Jurkat, Clone E6-1 (cell line): ENCODE measurements at regions not wholly inside any gene's neighbourhood (a gene's known extent, or its start where the extent isn't known, plus 50 kb on each side); places are given as distances from the start of the nearest gene placed in this dataset.
A peak's percentile ranks its signal among the peaks of the same experiment; 100 is the strongest.

Source experiments
- DNase-seq: peaks from one replicate; pipeline ENCODE4 v3.0.0-alpha.2; 2011; ENCODE audit warnings: low read depth, low spot score
- H3K4me3 ChIP-seq: 2 replicates; pipeline ENCODE4 v1.5.1; 2011; ENCODE audit warnings: mild to moderate bottlenecking, low read length, control low read depth, moderate library complexity

DNA sequence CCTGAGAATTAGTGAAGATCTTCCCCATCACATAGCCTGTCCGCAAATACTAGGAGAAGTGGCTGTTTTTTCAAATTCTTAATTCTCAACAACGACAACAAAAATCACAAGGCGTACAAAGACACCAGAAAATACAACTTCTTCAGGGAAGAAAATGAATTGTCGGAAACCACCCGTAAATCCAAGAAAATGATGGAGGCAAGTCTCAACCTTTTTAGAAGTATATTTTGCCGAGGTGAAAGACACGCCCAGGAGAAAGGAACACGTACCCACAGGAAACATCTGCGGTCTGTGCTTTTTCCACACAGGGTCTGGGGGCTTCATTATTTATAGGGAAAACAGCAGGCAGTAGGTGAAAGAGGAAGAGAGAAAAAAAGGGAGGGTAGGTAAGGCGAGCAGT is 223.9 kb upstream of the GGTLC1 start:
- no peak for DNase-seq
- H3K4me3 ChIP-seq = no peak overlapping the region

DNA sequence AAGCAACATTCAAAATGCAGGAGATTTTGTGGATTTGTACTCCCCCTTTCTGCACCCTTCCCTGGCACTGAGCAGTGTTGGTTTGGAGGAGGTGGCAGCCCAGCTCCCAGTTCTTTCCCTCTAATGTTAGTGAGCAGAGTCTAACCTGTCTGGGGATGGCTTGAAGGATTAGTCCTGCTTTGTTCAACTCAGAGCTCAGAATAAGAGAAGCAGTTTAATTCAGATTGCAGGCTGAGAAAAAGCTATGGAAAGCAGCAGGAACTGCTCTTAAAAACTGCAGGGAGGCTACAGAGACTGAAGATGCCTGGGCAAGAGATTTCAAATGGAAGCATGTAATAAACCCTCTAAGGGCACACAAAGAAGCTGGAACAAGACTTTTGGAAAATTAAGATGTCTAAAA is 223.4 kb upstream of the GGTLC1 start:
- H3K4me3 ChIP-seq = no peak overlapping the region

DNA sequence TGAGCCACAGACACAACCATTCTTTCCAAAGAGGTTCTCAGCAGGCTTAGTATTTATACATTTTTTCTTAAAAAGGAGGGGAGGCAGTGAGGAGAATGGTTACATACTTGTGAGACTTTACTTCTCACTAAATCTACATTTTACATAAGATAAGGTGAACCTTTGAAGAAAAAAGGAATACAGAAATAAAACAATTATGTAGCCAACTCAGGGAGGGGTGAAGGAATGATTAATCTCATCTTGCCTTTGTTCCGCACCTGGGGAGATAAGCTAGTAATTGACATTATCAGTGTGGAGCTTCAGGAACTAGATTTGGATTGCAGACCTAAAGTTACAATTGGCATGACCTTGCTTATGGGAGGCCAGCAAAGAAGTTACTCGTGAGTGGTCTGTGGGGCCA is 221.8 kb upstream of the GGTLC1 start:
- no peak overlapping the region for H3K4me3 ChIP-seq
- DNase-seq = no peak

More for the DNA sequence above, 223.4 kb upstream of the GGTLC1 start:
- DNase-seq = no peak

DNA sequence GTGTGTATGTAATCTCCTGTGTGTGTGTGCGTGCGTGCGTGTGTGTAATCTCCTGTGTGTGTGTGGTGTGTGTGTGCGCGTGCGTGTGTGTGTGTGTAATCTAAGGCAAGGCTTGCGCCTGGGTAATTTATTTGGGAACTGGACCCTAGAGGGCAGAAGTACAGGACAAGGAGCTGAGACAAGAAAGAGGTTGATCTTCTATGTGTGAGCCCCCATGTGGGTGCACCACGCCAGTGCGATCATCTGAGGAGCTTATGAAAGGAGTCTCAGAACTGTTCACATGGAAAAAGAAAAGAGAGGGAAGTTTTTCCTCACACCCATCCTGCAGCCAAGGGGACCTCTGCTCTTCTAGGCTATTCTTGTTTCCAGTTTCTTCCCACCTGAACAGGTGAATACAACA is 220.1 kb upstream of the GGTLC1 start:
- DNase-seq = peak; percentile 37
- no peak overlapping the region for H3K4me3 ChIP-seq

DNA sequence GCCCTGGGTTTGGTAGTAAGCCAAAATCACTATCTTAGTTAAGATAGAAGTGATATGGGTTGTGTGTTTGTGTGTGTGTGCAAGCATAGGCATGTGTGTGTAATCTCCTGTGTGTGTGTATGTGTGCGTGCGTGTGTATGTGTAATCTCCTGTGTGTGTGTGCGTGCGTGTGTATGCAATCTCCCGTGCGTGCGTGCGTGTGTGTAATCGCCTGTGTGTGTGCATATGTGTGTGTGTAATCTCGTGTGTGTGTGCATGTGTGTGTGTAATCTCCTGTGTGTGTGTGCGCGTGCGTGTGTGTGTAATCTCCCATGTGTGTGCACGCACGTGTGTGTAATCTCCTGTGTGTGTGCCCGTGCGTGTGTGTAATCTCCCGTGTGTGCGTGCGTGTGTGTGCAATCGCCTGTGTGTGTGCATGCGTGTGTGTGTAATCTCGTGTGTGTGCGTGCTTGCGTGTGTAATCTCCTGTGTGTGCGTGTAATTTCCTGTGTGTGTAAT is 219.3 kb upstream of the GGTLC1 start:
- DNase-seq = no peak

DNA sequence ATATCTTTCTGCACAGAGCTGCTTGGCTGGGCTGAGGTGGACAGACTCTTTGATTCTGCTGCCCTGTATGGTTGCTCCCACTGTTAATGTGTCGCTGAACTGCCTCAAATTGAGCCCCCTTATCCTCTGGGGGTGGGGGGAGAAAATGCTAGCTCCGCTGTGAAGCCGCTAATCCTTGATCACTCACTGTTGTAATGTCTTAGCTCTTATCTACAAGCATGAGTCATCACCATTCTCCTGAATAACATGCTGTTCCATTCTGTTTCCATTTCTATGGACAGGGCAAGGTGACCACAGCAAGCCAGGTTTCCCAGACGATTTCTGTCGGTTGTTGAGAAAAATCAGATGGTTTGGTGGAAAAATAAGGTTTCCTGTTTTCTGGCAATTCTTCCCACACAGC is 218.4 kb upstream of the GGTLC1 start:
- H3K4me3 ChIP-seq = no peak overlapping the region
- no peak for DNase-seq

More for the DNA sequence above, 219.3 kb upstream of the GGTLC1 start:
- H3K4me3 ChIP-seq = no peak overlapping the region

DNA sequence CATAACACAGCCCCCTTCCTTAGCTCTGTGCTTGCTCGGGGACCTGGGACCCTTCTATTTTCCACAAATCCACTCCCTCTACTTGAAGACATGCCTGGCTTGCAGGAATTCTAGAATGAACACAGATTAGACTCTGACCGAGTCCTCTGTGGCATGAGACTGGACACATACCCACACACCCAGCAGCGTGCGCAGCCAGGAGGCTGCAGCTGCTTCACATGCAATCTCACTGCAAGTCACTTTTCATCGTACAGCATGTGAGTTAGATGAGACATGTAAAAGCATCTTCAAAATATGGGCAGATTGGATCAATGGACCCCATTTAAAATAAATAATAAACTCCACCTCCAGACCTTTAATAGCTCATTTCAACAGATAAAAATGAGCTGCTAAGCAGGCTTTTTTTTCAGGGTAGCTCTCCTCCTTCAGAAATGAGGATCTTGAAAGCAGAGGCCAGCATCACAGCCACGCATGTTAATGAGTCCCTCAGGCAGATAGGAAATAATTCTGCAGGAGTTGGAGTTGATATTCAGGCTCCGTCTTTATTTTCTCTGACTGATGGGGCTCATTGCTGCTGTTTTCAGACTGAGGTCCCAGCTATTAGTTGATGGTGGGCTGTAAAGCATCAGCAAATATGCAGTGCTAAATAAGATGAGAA is 215.1 kb upstream of the GGTLC1 start:
- H3K4me3 ChIP-seq = no peak overlapping the region
- DNase-seq = no peak

DNA sequence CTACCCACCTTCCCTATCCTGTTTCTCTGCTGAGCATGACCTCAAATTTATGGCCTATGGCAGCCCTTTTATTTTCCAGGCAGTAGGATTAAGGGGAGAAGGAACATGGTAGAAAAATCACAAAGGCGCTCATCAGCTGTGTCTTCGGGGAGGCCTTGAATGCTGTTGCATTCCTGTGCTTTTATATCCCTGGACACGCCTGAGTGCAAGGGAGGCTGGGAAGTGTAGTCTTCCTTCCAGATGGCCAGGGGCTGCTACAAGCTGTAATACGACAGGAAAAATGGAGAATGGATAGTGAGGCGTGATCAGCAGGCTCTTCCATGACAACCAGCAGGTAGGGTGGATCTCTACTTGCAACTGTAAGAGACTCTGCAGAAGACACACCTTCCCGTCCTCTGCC is 210.9 kb upstream of the GGTLC1 start:
- H3K4me3 ChIP-seq = no peak overlapping the region
- no peak for DNase-seq

DNA sequence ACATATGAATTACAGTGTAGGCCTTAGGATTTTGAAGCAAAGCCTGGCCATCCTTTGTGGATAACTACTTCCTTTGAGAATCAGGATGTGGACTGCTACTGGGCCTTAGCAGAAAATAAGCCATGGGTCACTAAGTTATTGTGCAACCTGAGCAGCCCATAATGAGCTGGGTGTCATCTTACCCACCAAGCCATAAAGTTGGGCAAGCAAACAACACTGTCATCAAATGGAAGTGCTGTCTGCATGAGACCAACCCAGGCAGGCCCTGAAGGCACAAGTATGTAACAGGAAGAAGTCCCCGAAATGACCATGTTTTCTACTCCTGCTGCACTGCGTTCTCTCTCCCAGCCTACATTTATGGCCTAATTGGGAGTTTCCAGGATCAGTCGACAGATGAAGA is 205.6 kb upstream of the GGTLC1 start:
- no peak overlapping the region for H3K4me3 ChIP-seq
- DNase-seq = no peak

DNA sequence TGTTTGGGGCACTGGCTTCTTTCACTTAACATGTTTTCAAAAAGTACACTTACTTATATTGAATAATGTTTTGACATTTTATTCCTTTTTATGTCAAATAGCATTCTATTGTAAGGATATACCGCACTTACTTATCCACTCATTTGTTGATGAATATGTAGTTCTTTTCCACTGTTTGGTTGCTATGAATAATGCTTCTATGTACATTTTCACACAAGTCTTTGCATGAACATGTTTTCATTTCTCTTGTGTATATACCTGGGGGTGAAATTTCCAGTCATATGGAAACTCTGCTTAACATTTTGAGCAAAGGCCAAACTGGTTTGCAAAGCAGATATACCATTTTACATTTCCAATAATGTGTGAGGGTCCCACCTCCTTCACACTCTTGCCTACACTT is 202.3 kb upstream of the GGTLC1 start:
- H3K4me3 ChIP-seq = no peak overlapping the region
- DNase-seq = no peak

DNA sequence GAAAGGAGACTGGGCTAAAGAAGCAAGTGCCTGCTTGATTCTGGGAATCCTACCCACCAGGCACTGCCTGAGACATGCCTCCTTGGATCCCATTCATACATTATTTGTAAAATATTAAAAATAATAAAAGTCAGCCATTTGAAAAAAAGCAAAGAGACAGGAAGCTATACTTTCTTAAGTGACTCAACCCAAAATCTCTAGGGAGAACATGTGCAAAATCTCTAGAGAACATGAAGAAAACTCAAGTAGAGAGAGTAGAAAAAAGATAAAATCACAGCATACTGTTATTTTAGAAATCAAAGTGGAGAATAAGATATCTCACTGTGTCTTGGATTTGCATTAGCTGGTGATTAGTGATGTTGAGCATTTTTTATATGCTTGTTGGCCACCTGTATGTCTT is 197.2 kb upstream of the GGTLC1 start:
- H3K4me3 ChIP-seq = no peak overlapping the region
- DNase-seq = no peak

DNA sequence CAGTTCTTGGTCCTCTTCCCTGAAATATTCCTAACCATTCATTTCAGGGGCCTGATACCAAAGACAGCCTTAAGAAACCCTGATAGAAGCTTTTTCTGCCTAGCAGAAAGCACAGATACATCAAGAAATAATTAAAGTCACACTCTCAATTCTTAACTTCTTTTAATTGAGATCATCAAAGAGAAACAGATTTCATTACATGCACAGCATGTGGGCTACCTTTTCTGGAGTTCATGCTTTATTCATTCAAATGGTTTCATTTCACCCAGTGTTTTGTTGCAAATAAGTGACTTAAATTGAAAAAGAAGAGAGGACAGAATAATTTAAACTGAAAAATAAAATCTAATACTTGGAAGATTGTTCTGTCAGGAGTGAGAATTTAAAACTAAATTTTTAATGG is 192.6 kb upstream of the GGTLC1 start:
- no peak for DNase-seq
- no peak overlapping the region for H3K4me3 ChIP-seq

DNA sequence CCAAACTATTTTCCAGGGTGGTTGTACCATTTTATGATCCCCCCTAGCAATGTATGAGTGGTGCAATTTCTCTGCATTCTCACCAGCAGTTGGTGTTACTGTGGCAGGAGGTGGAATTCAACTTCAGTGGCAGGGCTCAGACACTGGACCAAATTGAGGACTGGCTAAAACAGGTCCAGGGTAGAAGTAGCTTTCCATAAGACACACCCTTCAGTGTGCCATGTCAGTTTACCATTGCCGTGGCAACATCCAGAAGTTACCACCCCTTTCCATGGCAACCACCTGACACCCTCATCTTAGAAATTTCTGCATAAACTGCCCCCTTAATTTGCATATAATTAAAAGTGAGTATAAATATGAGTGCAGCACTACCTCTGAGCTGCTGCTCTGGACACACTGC is 180.7 kb upstream of the GGTLC1 start:
- no peak overlapping the region for H3K4me3 ChIP-seq
- DNase-seq = no peak

DNA sequence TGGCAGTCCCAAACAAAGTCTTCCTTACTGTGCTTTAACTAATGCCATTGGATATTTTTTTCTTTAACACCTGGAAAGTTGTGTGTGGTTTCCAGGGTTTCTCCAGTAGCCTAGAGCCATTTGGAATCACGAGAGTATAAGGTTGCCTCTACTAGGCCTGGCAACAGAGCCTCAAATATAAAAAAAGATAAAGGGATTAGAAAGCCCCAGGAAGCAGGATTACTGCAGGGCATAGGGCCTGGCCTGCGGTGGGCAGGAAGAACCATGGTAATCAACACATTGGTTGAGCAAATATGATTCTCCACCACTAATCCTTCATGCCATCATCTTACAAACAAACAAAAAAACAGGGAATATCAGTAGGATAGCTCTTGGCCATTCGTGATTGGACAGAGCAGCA is 177.8 kb upstream of the GGTLC1 start:
- H3K4me3 ChIP-seq = no peak overlapping the region
- DNase-seq = no peak

DNA sequence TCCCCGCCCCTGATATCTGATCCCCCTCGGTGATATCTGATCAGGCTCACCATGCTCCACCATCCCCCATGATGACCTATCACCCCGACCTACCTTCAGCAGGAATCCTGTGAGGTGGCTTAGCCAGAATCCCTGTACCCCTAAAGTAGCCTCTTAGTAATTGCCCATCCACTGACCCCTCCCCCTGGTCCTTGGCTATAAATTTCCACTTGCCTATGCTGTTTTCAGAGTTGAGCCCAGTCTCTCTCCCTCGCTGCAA is 177.5 kb upstream of the GGTLC1 start:
- DNase-seq = no peak
- no peak overlapping the region for H3K4me3 ChIP-seq

DNA sequence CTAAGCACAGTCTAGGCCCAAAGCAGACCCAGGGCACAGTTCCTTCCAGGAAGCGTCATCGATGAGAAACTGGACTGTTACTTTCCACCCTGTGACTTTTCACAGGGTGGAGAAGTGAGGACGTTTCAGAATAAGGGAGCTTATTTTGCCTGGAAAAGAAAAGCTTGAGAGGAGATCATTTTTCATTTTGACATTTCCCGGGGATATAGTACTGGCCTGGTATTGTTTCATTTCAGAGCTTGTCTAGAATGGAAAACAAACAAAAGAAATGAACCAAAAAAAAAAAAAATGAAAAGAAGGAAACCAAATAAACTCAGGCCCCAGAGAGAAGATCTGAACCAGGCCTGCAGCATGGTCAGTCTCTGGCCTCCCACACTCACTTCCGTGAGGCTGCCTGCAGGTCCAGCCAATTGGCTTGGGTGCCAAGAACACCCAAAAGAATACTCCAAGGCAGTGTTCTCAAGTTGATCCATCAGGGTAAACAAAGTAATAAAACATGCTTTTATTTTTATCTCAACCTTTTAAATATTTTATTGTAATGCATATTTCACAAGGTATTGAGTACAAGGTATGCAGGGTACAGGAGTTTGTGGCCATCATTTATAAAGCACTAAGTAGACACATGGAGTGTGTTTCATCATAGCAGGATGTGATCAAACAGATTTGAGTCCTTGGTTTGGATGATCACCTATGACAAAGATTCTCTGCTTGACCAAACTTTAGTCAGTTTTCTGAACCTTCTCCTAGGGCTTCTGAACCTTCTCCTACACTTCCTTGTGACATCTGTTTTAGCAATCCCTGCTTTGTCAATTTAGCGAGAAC is 176.9 kb upstream of the GGTLC1 start:
- H3K4me3 ChIP-seq = no peak overlapping the region
- no peak for DNase-seq

DNA sequence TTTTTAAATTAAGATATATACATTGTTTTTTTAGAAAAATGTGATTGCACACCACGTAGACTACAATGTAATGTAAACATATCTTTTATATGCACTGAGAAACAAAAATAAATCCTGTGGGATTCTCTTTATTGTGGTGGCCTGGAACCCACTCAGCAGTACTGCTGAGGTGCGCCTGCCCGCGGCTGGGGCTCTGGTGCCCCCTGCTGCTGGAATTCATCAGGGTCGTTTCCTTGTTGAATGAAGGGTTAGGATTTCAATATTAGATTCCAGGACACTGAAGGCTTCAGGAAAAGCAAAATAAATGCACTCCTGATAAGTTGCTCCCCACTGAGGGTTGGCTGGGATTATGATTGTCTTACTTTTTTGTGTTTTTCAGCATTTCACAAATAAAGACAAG is 175.8 kb upstream of the GGTLC1 start:
- DNase-seq = peak; percentile 53
- no peak overlapping the region for H3K4me3 ChIP-seq

DNA sequence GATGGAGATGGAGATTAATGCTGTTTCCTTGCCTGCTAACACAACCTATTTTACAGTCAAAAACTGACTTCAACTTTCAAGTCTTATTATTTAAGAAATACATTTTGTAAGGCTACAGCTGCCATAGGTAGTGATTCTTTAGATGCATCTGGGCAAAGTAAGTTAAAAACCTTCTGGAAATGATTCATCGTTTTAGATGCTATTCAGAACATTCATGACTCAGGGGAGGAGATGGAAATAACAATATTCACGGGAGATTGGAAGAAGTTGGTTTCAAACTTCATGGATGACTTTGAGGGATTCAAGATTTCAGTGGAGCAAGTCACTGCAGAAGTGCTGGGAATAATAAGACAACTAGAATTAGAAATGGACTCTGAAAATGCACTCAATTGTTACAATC is 174.9 kb upstream of the GGTLC1 start:
- no peak for DNase-seq
- H3K4me3 ChIP-seq = no peak overlapping the region

DNA sequence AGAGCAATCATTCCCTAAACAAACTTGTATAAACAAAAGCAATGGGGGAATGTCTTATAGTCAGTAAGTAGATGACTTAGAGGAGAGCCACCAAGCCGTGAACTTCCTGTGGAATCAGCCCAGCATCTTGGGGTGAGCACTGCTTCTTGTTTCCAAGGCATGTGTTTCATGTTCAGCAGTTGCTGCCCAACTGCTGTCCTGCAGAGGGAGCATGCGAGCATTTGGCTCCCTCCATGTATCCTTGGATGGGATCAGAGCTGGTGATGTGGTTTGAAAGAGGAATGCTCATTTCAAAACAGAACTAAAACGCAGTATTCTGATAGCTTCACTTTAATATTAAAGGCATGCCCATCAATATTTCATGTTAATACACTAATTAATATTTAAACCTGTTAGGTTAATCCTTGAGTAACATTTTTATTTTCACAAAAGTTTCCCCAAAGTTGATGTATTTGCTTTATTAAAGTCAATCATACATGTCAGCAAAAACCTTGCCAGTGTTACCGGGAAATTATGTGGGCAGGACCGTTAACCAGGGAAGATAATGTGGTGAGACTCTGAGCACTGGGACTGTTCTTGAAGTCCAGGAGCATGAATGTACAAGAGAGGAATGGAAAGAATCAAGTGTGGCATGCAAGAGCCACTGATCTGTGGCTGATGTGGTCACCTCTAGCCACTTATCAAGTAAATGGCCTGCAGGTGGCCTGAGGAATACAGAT is 172.1 kb upstream of the GGTLC1 start:
- H3K4me3 ChIP-seq = no peak overlapping the region
- DNase-seq = peak; percentile 69

DNA sequence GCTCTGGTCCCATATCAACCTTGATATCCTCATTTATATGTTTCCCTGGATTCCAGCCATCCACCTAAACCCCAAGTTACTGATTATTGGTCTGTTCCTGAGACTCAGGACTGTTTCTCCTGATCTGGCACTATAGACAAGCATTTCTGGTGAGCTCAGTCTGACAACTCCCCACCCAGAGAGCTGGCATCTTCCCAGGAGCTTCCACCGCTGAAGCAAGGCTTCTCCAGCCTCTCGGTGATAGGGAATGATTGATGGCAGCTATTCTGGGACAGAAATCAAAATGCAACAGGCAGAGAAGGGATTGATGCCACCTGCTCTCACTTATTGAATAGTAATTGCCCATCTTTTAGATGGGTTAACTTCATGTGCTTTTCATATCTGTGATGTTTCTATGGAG is 169.7 kb upstream of the GGTLC1 start:
- H3K4me3 ChIP-seq = no peak overlapping the region
- no peak for DNase-seq
